ENCODE measurements at regions not wholly inside any gene's neighbourhood (a gene's known extent, or its start where the extent isn't known, plus 50 kb on each side); places are given as distances from the start of the nearest gene placed in this dataset.

DNA sequence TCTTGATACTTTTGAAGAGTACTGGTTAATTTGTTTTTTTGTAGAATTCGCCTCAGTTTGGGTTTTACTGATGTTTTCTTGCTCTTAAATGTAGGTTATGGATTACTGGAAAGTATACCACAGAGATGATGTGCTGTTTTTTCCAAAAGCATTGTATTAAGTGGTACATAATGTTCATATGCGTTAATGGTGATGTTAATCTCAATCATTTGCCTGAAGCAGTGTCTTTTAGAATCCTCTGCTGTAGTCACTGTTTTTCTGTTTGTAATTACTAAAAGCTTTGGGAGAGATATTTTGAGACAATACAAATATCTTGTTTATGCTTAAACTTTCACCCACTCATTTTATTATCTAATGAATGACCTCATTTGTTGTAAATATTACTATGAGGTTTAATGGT, 163.4 kb upstream of the LRP1B start:
- TF ChIP-seq, protein P1, sequence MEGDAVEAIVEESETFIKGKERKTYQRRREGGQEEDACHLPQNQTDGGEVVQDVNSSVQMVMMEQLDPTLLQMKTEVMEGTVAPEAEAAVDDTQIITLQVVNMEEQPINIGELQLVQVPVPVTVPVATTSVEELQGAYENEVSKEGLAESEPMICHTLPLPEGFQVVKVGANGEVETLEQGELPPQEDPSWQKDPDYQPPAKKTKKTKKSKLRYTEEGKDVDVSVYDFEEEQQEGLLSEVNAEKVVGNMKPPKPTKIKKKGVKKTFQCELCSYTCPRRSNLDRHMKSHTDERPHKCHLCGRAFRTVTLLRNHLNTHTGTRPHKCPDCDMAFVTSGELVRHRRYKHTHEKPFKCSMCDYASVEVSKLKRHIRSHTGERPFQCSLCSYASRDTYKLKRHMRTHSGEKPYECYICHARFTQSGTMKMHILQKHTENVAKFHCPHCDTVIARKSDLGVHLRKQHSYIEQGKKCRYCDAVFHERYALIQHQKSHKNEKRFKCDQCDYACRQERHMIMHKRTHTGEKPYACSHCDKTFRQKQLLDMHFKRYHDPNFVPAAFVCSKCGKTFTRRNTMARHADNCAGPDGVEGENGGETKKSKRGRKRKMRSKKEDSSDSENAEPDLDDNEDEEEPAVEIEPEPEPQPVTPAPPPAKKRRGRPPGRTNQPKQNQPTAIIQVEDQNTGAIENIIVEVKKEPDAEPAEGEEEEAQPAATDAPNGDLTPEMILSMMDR (IDR thresholded peaks at IDR 0.05): no peak
- no peak for TF ChIP-seq POLR2A (IDR thresholded peaks at IDR 0.05)

Data from upper lobe of left lung (tissue), 4 donors.